ENCODE measurements at regions not wholly inside any gene's neighbourhood (a gene's known extent, or its start where the extent isn't known, plus 50 kb on each side); places are given as distances from the start of the nearest gene placed in this dataset.

- H3K36me3 ChIP-seq (ENCODE audit: insufficient read depth), result no peaks in the 10 kb centered on the region
- no peaks in the 10 kb centered on the region for H3K27me3 ChIP-seq (ENCODE audit: insufficient read depth)
- no peak overlapping the region for H3K27ac ChIP-seq (ENCODE audit: low read depth)
- no peaks in the 10 kb centered on the region for H4K20me1 ChIP-seq (replicated peaks; ENCODE audit: insufficient read depth)
- H2AFZ ChIP-seq, result no peak overlapping the region
- no peak overlapping the region for H3K4me3 Mint-ChIP-seq
- no peaks in the 10 kb centered on the region for H3K79me2 ChIP-seq (replicated peaks; ENCODE audit: insufficient read depth)
- no peak for DNase-seq (ENCODE audit: low spot score)
- no peaks in the 10 kb centered on the region for H3K36me3 Mint-ChIP-seq (ENCODE audit: low read depth)
- H3K9me2 ChIP-seq (ENCODE audit: insufficient read depth), result no peaks in the 10 kb centered on the region
- peaks cover 14% of the 10 kb centered on the region for H3K4me1 Mint-ChIP-seq
- TF ChIP-seq ZNF114 (CRISPR knock-in tag; IDR thresholded peaks at IDR 0.05) (no peak), ZNF462 (CRISPR knock-in tag; IDR thresholded peaks at IDR 0.05) (no peak), NANOG (IDR thresholded peaks at IDR 0.05; ENCODE audit: borderline replicate concordance) (no peak), CREB1 (CRISPR knock-in tag; IDR thresholded peaks at IDR 0.05; ENCODE audit: low read depth) (no peak), ZNF331 (CRISPR knock-in tag; IDR thresholded peaks at IDR 0.05; ENCODE audit: low read depth) (no peak), STAT1 (IDR thresholded peaks at IDR 0.05; ENCODE audit: unreplicated experiment) (no peak), CTCF (conservative IDR thresholded peaks at IDR 0.05; ENCODE audit: low read depth in 2 of 2) (no peak), JUNB (IDR thresholded peaks at IDR 0.05; ENCODE audit: unreplicated experiment) (no peak)
- H3K4me2 ChIP-seq, result no peak overlapping the region
- ATAC-seq, result no peak
- no peak overlapping the region for H3K27ac Mint-ChIP-seq
- H3F3A ChIP-seq (replicated peaks; ENCODE audit: low read depth), result no peaks in the 10 kb centered on the region
- H3K9me3 Mint-ChIP-seq, result no peaks in the 10 kb centered on the region
- no peak overlapping the region for H3K4me3 ChIP-seq
- no peaks in the 10 kb centered on the region for H3K4me1 ChIP-seq (ENCODE audit: insufficient read depth)
- H3K27me3 Mint-ChIP-seq (ENCODE audit: insufficient read depth, low read depth, poor library complexity), result peaks cover 12% of the 10 kb centered on the region
Measured at GRCh38 chr2:234133004-234133403, 82.5 kb downstream of the SPP2 start.
